CD4-positive, alpha-beta memory T cell (primary cell): ENCODE measurements at regions not wholly inside any gene's neighbourhood (a gene's known extent, or its start where the extent isn't known, plus 50 kb on each side); places are given as distances from the start of the nearest gene placed in this dataset.

Experiments used
- CTCF ChIA-PET: fragments of 350-600 bp; sonication (Branson Sonifier 250); formaldehyde crosslinking; loops from one replicate; lab custom pipeline; 2021; ENCODE audit warnings: inconsistent platforms; ENCODE audit not compliant: partially characterized antibody; lab: Charles Lee
- POLR2A ChIA-PET: fragments of 350-600 bp; sonication (Branson Sonifier 250); formaldehyde crosslinking; loops from one replicate; lab custom pipeline; 2021; ENCODE audit not compliant: partially characterized antibody; lab: Charles Lee
- DNase-seq, 5 donors: peaks; one replicate each; pipeline versions ENCODE4 v3.0.0 to v3.0.0-alpha.2; 2020 to 2022; ENCODE audit warnings: mixed read lengths in 1 of 5
- H3K27ac ChIP-seq: one replicate; pipeline ENCODE4 v1.7.0; 2013; ENCODE audit warnings: low read depth, low read length
- H3K27me3 ChIP-seq: 2 replicates; pipeline ENCODE4 v1.7.0; 2013; ENCODE audit warnings: mild to moderate bottlenecking, low read length, moderate library complexity; ENCODE audit not compliant: insufficient read depth
- H3K36me3 ChIP-seq: 2 replicates; pipeline ENCODE4 v1.7.0; 2013; ENCODE audit warnings: mild to moderate bottlenecking, low read length, moderate library complexity; ENCODE audit not compliant: insufficient read depth
- H3K4me1 ChIP-seq: 2 replicates; pipeline ENCODE4 v1.7.0; 2013; ENCODE audit warnings: mild to moderate bottlenecking, low read length, moderate library complexity; ENCODE audit not compliant: insufficient read depth
- H3K4me3 ChIP-seq, 2 donors: one replicate each; pipeline ENCODE4 v1.7.0; 2013; ENCODE audit warnings: low read length in 2 of 2, mild to moderate bottlenecking in 1 of 2
- H3K9me3 ChIP-seq, 2 donors: one replicate each; pipeline ENCODE4 v1.7.0; 2013; ENCODE audit warnings: low read length in 2 of 2, control low read depth in 1 of 2; ENCODE audit not compliant: control insufficient read depth in 1 of 2
- H3K27ac Mint-ChIP-seq, 7 donors: one replicate each; pipeline ENCODE4 v1.8.0; 2020 to 2021; ENCODE audit warnings: mixed read lengths in 7 of 7, mild to moderate bottlenecking in 6 of 7, inconsistent platforms in 3 of 7, moderate library complexity in 3 of 7
- H3K27me3 Mint-ChIP-seq, 2 donors: one replicate each; pipeline ENCODE4 v1.8.0; 2020 to 2021; ENCODE audit warnings: mixed read lengths in 2 of 2
- H3K36me3 Mint-ChIP-seq, 2 donors: one replicate each; pipeline ENCODE4 v1.8.0; 2020 to 2021; ENCODE audit warnings: mixed read lengths in 2 of 2, inconsistent platforms in 1 of 2, mild to moderate bottlenecking in 1 of 2
- H3K4me1 Mint-ChIP-seq, 4 donors: one replicate each; pipeline ENCODE4 v1.8.0; 2020 to 2021; ENCODE audit warnings: mixed read lengths in 4 of 4, mild to moderate bottlenecking in 1 of 4
- H3K4me3 Mint-ChIP-seq, 8 donors: one replicate each; pipeline ENCODE4 v1.8.0; 2020 to 2021; ENCODE audit warnings: mixed read lengths in 8 of 8, mild to moderate bottlenecking in 7 of 8, moderate library complexity in 6 of 8, inconsistent platforms in 3 of 8
- H3K9me3 Mint-ChIP-seq, 8 donors: one replicate each; pipeline ENCODE4 v1.8.0; 2020 to 2021; ENCODE audit warnings: mixed read lengths in 8 of 8, mild to moderate bottlenecking in 5 of 8, inconsistent platforms in 3 of 8, moderate library complexity in 1 of 8
- intact Hi-C: fragments of 100-400 bp; cut with micrococcal nuclease; formaldehyde crosslinking; loops from one replicate; pipeline ENCODE4 v1.15.1; 2023

DNA sequence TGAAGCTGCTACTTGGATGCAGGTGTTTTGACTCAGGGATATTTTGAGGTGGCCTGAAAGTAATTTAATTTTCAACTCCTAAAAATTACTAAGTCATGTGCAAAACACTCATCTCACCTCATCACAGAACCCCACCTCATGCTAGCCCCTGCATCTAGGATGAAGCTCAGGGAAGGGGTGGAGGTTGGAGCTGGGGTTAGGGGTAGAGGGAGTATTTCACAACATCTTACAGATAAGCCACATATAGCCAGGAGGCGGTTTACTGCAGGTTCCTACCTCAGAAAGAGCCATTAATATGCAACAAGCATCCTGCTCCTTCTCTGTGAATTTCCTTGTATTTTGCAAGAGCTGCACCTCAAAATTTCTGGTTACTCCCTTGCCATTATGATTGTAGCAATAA is 70.5 kb upstream of the TSPAN5 start:
- peaks cover 5 to 7% (median 6%) of the 10 kb centered on the region in 4 donors for H3K4me1 Mint-ChIP-seq
- no peak overlapping the region for H3K4me3 Mint-ChIP-seq
- no peaks in the 10 kb centered on the region for H3K27me3 ChIP-seq
- no peak for DNase-seq
- H3K27ac Mint-ChIP-seq: no peak overlapping the region
- POLR2A ChIA-PET: no interaction called here
- peaks cover 0 to 19% (median 13%) of the 10 kb centered on the region in 8 donors for H3K9me3 Mint-ChIP-seq
- peaks cover 3 to 6% of the 10 kb centered on the region in 2 donors for H3K36me3 Mint-ChIP-seq
- no peaks in the 10 kb centered on the region for H3K36me3 ChIP-seq
- H3K9me3 ChIP-seq: no peaks in the 10 kb centered on the region
- no peak overlapping the region for H3K4me3 ChIP-seq
- CTCF ChIA-PET: interaction anchor here (1.0 to 1.4 kb wide), 3 partner anchors 8 to 41 kb away, joined by 3 read pairs; no protein-coding TSS in a partner anchor
- no peaks in the 10 kb centered on the region for H3K27me3 Mint-ChIP-seq
- intact Hi-C loops: no loop called here
- H3K4me1 ChIP-seq: peaks cover 6% of the 10 kb centered on the region
- H3K27ac ChIP-seq: no peak overlapping the region

DNA sequence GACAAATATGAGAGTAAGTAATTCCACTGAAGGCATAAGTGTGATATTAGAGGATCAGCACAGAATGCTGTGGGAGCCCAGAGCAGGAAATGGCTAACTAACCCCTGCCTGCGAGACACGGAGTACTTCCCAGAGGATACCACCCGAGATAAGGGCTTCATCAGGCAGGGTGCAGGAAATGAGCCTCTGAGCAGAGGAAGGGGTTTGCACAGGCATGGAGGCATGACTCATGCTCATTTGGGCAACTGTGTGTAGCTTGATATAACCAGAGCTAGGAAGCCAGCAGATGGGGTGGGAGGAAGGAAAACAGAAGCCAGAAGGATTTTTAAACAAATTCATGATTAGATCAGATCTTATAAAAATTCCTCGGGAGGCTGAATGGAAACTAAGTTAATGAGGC is 70.0 kb upstream of the TSPAN5 start:
- ChIA-PET POLR2A (no interaction called here), CTCF (interaction anchor here (1.0 to 1.4 kb wide), 2 partner anchors 13 to 41 kb away, joined by 3 read pairs; no protein-coding TSS in a partner anchor)
- peak overlapping the region in 4 of 7 donors; percentile 15 to 60 (median 29) for H3K27ac Mint-ChIP-seq
- H3K4me3 Mint-ChIP-seq: peak overlapping the region in 1 of 8 donors; percentile 14
- peaks cover 3 to 6% of the 10 kb centered on the region in 2 donors for H3K36me3 Mint-ChIP-seq
- peaks cover 0 to 21% (median 13%) of the 10 kb centered on the region in 8 donors for H3K9me3 Mint-ChIP-seq
- no peaks in the 10 kb centered on the region for H3K27me3 Mint-ChIP-seq
- Histone ChIP-seq H3K36me3 (no peaks in the 10 kb centered on the region), H3K27me3 (no peaks in the 10 kb centered on the region), H3K4me1 (peaks cover 6% of the 10 kb centered on the region), H3K9me3 (no peaks in the 10 kb centered on the region), H3K27ac (no peak overlapping the region), H3K4me3 (no peak overlapping the region)
- no peak for DNase-seq
- peaks cover 5 to 7% (median 6%) of the 10 kb centered on the region in 4 donors for H3K4me1 Mint-ChIP-seq
- intact Hi-C loops: no loop called here

DNA sequence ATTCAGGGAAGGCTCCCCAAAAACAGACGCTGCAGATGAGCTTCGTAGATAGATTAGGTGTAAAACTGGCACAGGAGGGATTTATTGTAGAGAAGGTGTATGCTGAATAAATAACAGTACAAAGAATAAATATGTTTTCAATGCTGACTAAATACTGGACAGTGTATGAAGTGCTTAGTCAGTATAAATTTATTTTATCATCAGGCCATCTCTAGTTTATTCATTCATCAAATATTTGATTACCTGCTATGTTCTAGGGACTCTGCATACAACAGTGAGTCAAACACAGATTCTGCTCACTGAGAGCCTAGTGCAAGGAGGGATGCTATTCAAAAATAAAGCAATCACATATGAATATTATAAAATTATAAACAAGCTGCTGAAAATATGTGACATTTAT is 63.6 kb upstream of the TSPAN5 start:
- H3K27ac ChIP-seq: no peak overlapping the region
- H3K27me3 Mint-ChIP-seq: no peaks in the 10 kb centered on the region
- H3K27me3 ChIP-seq: no peaks in the 10 kb centered on the region
- POLR2A ChIA-PET: no interaction called here
- intact Hi-C loops: no loop called here
- no peak overlapping the region for H3K4me3 ChIP-seq
- DNase-seq: no peak
- no peaks in the 10 kb centered on the region for H3K4me1 ChIP-seq
- no peak overlapping the region for H3K4me3 Mint-ChIP-seq
- H3K9me3 ChIP-seq: no peaks in the 10 kb centered on the region
- peaks cover 0 to 31% (median 17%) of the 10 kb centered on the region in 8 donors for H3K9me3 Mint-ChIP-seq
- no peaks in the 10 kb centered on the region for H3K36me3 ChIP-seq
- H3K27ac Mint-ChIP-seq: no peak overlapping the region
- peaks cover 3 to 6% of the 10 kb centered on the region in 2 donors for H3K36me3 Mint-ChIP-seq
- CTCF ChIA-PET: no interaction called here
- no peaks in the 10 kb centered on the region for H3K4me1 Mint-ChIP-seq

DNA sequence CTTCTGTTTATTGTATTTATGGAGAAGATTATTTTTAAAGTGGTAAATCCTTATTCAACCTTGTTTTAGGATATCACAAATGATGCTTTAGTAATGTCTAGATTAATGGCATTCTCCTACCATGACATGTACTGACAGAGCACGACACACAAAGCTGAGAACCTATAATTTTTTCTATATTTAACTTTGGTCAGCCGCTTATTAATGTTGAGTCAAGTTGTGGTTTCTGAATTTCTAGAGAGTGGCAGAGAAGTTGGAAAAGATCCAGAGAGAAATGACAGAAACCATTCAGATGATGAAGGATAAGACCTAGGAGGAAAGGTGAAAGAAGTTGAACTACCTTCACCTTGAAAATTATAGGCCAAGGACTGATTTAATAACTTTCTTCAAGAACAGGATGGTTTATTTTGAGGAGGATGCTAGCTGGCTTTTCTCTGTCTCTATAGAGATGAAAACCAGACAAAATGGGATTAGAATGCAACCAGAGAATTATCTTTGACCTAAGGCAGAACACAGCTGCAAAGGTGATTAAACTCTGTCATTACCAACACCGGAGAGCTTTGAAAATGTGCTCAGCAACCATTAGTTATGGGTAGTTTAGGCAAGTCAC is 62.6 kb upstream of the TSPAN5 start:
- Histone ChIP-seq H3K4me3 (no peak overlapping the region), H3K4me1 (no peaks in the 10 kb centered on the region), H3K36me3 (no peaks in the 10 kb centered on the region), H3K27me3 (no peaks in the 10 kb centered on the region), H3K9me3 (no peaks in the 10 kb centered on the region), H3K27ac (no peak overlapping the region)
- ChIA-PET POLR2A (no interaction called here), CTCF (interaction anchor here (1.1 kb wide), 1 partner anchor 9 kb away, joined by 3 read pairs; no protein-coding TSS in a partner anchor)
- Mint-ChIP-seq H3K9me3 (peaks cover 0 to 30% (median 17%) of the 10 kb centered on the region in 8 donors), H3K36me3 (peaks cover 3 to 6% of the 10 kb centered on the region in 2 donors), H3K4me3 (no peak overlapping the region), H3K27me3 (no peaks in the 10 kb centered on the region), H3K27ac (no peak overlapping the region), H3K4me1 (no peaks in the 10 kb centered on the region)
- intact Hi-C loops: no loop called here
- DNase-seq: no peak

- peaks cover 0 to 5% (median 2%) of the 10 kb centered on the region in 8 donors for H3K9me3 Mint-ChIP-seq
- H3K4me1 Mint-ChIP-seq: peaks cover 0 to 11% (median under 1%) of the 10 kb centered on the region in 4 donors
- ChIA-PET POLR2A (interaction anchor here (1.1 kb wide), 1 partner anchor 11 kb away, joined by 3 read pairs; no protein-coding TSS in a partner anchor), CTCF (no interaction called here)
- intact Hi-C loops: no loop called here
- H3K27me3 Mint-ChIP-seq: no peaks in the 10 kb centered on the region
- H3K4me1 ChIP-seq: no peaks in the 10 kb centered on the region
- no peaks in the 10 kb centered on the region for H3K36me3 Mint-ChIP-seq
- H3K27ac Mint-ChIP-seq: no peak overlapping the region
- H3K4me3 ChIP-seq: no peak overlapping the region
- DNase-seq: no peak
- H3K4me3 Mint-ChIP-seq: no peak overlapping the region
- no peaks in the 10 kb centered on the region for H3K9me3 ChIP-seq
- no peaks in the 10 kb centered on the region for H3K27me3 ChIP-seq
- no peaks in the 10 kb centered on the region for H3K36me3 ChIP-seq
- no peak overlapping the region for H3K27ac ChIP-seq
Measured at GRCh38 chr4:98716796-98717195, 58.4 kb upstream of the TSPAN5 start.

GRCh38 chr4:98712607-98713006 is 54.2 kb upstream of the TSPAN5 start:
- Histone ChIP-seq H3K36me3 (no peaks in the 10 kb centered on the region), H3K27ac (no peak overlapping the region), H3K27me3 (no peaks in the 10 kb centered on the region), H3K4me1 (peaks cover 4% of the 10 kb centered on the region), H3K9me3 (no peaks in the 10 kb centered on the region), H3K4me3 (no peak overlapping the region)
- no peaks in the 10 kb centered on the region for H3K36me3 Mint-ChIP-seq
- no peak for DNase-seq
- no peak overlapping the region for H3K4me3 Mint-ChIP-seq
- ChIA-PET CTCF (no interaction called here), POLR2A (no interaction called here)
- H3K9me3 Mint-ChIP-seq: peaks cover 0 to 7% (median 0%) of the 10 kb centered on the region in 8 donors
- intact Hi-C loops: no loop called here
- peaks cover 6 to 25% (median 8%) of the 10 kb centered on the region in 4 donors for H3K4me1 Mint-ChIP-seq
- H3K27ac Mint-ChIP-seq: no peak overlapping the region
- H3K27me3 Mint-ChIP-seq: no peaks in the 10 kb centered on the region

DNA sequence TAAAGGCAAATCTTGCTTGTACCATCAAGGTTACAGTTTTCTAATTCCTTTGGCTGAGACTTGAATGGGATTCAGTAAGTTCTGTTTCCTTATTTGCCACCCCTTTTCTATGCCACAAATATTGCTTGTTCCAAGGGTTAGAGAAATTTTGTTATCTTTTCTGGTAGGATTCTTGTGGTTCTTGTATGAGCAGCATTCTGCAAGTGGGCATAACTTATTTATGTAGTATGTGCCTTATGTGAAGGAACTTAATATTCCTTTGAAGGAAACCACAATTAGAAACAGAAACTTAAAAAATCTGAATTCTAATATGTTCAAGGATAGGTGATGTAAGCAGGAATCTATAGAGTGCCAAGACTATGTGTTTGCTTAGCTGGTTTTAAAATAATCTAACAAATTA is 53.1 kb upstream of the TSPAN5 start:
- H3K36me3 Mint-ChIP-seq: no peaks in the 10 kb centered on the region
- Histone ChIP-seq H3K9me3 (no peaks in the 10 kb centered on the region), H3K4me3 (no peak overlapping the region), H3K36me3 (no peaks in the 10 kb centered on the region), H3K4me1 (peaks cover 15% of the 10 kb centered on the region), H3K27ac (no peak overlapping the region), H3K27me3 (no peaks in the 10 kb centered on the region)
- H3K27me3 Mint-ChIP-seq: no peaks in the 10 kb centered on the region
- no peak overlapping the region for H3K4me3 Mint-ChIP-seq
- H3K27ac Mint-ChIP-seq: no peak overlapping the region
- no peak for DNase-seq
- ChIA-PET POLR2A (no interaction called here), CTCF (no interaction called here)
- peaks cover 17 to 35% (median 19%) of the 10 kb centered on the region in 4 donors for H3K4me1 Mint-ChIP-seq
- intact Hi-C loops: no loop called here
- peaks cover 0 to 7% (median 0%) of the 10 kb centered on the region in 8 donors for H3K9me3 Mint-ChIP-seq
